Esophagus squamous epithelium (tissue), 5 donors: ENCODE measurements at regions not wholly inside any gene's neighbourhood (a gene's known extent, or its start where the extent isn't known, plus 50 kb on each side); places are given as distances from the start of the nearest gene placed in this dataset.

Experiments used
- DNase-seq: peaks from one replicate; lab custom pipeline; 2025; lab: John Stamatoyannopoulos, UW
- H3K27ac ChIP-seq, 4 donors: fragments of 200-600 bp; sonication (generic); one replicate each; pipeline ENCODE4 v1.5.1; 2016 to 2019; ENCODE audit warnings: mild to moderate bottlenecking in 1 of 4
- H3K27me3 ChIP-seq, 4 donors: fragments of 200-600 bp; sonication (generic); 1 replicate in 3 of 4; 2 replicates in 1 of 4; pipeline versions ENCODE4 v1.5.1 to v1.6.0; 2017 to 2021; ENCODE audit warnings: antibody characterized with exemption in 1 of 4
- H3K36me3 ChIP-seq, 3 donors: fragments of 200-600 bp; sonication (generic); one replicate each; pipeline ENCODE4 v1.5.1; 2016 to 2019
- H3K4me1 ChIP-seq, 3 donors: fragments of 200-600 bp; sonication (generic); one replicate each; pipeline ENCODE4 v1.5.1; 2017 to 2019
- H3K4me3 ChIP-seq, 4 donors: fragments of 200-600 bp; sonication (generic); 1 replicate in 3 of 4; 2 replicates in 1 of 4; pipeline ENCODE4 v1.5.1; 2016 to 2019; ENCODE audit warnings: mild to moderate bottlenecking in 2 of 4, moderate library complexity in 1 of 4
- H3K9me3 ChIP-seq, 3 donors: fragments of 200-600 bp; sonication (generic); one replicate each; pipeline ENCODE4 v1.5.1; 2016 to 2019
- CTCF ChIP-seq, 6 experiments: fragments of 450-650 bp in 4 of 6; fragments of 200-600 bp in 2 of 6; sonication (generic) in 2 of 6; IDR thresholded peaks; one replicate each; pipeline ENCODE4 v1.5.1; 2016 to 2019; ENCODE audit warnings: antibody characterized with exemption in 6 of 6, mild to moderate bottlenecking in 4 of 6, moderate library complexity in 4 of 6
- POLR2A ChIP-seq, 4 donors: fragments of 450-650 bp; IDR thresholded peaks; one replicate each; pipeline ENCODE4 v1.6.1; 2017; ENCODE audit warnings: antibody characterized with exemption in 4 of 4, mild to moderate bottlenecking in 4 of 4, moderate library complexity in 3 of 4
- WGBS, 2 donors: methylation state at CpG; one replicate each; pipeline ENCODE4 v1.1.5; 2018; 5-methylcytosine and 5-hydroxymethylcytosine counted together
- intact Hi-C: fragments of 100-400 bp; cut with DNase I; formaldehyde crosslinking; loops from one replicate; pipeline ENCODE4 v1.15.0; 2022
- donor health status: DM: yes; HTN: yes; CAD: no.

DNA sequence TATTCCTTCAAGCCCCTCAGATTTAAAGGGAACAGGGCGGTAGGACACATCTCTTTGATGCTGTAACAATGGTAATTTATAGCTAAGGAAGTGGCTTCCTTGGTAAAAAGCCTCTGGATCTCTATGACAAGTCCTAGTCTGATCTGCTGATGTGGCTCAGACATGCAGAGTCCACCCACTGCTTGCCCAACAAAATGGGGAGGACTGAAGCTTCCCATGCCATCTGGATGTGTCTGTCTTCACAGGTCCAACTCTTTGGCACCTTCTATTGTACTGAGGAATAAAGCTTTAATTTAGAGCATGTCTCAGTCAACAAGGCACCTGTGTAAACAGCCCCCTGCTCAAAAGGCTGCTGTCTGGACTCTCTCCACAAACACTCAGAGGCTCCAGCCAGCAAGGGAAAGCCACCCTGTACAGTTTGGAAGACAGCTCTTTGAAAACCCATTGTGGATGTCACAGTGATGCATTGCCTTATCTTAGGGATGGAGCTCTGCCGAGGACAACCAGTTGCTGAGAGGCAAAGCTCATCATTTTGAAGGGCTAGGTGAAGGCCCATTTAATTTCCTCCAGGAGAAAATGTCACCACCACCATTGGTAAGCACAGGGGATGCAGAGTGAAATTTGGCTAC, 348.6 kb upstream of the GRM7 start:
- intact Hi-C loops, result no loop called here
- no peaks in the 10 kb centered on the region for H3K36me3 ChIP-seq
- H3K4me1 ChIP-seq, result no peaks in the 10 kb centered on the region
- no peaks in the 10 kb centered on the region for H3K9me3 ChIP-seq
- 58 to 73% methylated on average over 2 of the region's 2 CpGs for WGBS, 2 donors
- no peak overlapping the region for H3K27ac ChIP-seq
- TF ChIP-seq POLR2A (IDR thresholded peaks at IDR 0.05), result no peak
- no peak for DNase-seq
- no peak overlapping the region for H3K4me3 ChIP-seq
- H3K27me3 ChIP-seq, result no peaks in the 10 kb centered on the region

DNA sequence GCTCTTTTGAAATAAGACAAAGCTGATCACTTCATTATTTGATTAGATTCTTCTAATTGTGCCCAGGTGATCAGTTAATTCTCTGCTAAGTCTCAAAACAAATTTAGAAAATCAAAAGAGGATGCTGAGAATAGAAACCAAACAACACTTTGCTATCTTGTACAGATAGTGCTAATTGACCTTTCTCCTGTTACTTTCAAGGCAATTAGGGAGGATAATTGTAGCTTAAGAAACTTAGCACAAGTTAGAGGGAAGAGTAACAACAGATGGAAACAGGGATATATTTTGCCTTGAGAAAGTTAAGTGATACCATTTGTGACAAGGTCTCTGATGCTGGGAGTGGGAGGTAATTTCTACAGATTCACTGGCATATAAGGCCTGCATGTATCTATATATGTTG, 344.8 kb upstream of the GRM7 start:
- TF ChIP-seq CTCF (IDR thresholded peaks at IDR 0.05) (no peak), POLR2A (IDR thresholded peaks at IDR 0.05) (no peak)
- Histone ChIP-seq H3K36me3 (no peaks in the 10 kb centered on the region), H3K9me3 (no peaks in the 10 kb centered on the region), H3K4me1 (no peaks in the 10 kb centered on the region), H3K4me3 (no peak overlapping the region), H3K27me3 (no peaks in the 10 kb centered on the region), H3K27ac (no peak overlapping the region)
- intact Hi-C loops, result no loop called here
- DNase-seq, result no peak

DNA sequence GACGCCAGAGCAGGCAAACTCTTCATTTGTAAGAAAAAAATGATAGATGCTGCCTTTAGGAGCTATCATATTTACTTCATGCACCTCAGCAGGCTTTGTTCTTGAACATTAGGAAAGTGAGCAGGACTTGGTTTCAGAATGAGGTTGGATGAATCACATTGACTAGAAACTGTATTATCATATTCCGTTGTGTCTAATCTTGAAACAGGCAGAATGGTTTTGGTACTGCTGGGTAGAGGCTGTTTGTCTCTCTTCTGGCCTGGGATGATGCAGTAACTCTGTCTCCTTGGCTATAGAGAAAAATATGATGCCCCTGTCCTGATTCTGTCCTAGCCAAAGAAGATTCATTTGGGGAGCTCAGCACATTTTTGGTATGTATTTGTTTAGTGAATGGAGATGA, 344.2 kb upstream of the GRM7 start:
- H3K9me3 ChIP-seq, result no peaks in the 10 kb centered on the region
- TF ChIP-seq CTCF (IDR thresholded peaks at IDR 0.05), result no peak
- no peak for TF ChIP-seq POLR2A (IDR thresholded peaks at IDR 0.05)
- H3K4me1 ChIP-seq, result no peaks in the 10 kb centered on the region
- DNase-seq, result no peak
- intact Hi-C loops, result no loop called here
- WGBS, 2 donors, result 21 to 82% methylated on average over 2 of the region's 2 CpGs
- no peaks in the 10 kb centered on the region for H3K27me3 ChIP-seq
- no peak overlapping the region for H3K27ac ChIP-seq
- H3K36me3 ChIP-seq, result no peaks in the 10 kb centered on the region
- no peak overlapping the region for H3K4me3 ChIP-seq

DNA sequence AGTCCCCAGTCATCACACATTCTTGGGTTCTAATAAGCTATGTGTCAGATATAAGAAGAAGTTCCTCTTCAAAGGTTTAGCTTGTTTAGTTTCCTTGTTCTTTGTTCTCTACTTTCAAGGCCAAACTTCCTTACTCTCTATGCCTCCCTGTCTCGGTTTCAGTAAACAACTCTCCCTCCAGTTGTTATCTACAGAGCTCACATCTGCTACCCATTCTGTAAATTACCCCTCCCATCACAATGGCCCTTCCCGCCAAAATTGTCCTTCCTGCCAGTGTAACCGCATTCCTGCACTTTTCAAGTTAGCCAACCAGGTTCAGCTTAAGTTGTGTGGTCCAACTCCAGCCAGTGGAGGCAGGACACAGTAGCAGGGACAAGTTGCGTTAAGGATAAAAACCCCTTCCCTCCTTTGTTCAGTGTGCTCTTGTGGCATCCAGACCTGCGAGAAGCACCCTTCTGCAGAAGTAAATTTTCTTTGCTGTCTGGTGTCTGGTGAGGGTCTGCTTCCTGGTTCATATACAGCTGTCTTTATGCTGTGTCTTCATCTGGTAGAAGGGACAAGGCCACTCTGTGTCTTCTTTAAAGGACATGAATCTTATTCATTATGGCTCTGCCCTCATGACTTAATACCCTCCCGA, 342.1 kb upstream of the GRM7 start:
- Histone ChIP-seq H3K4me3 (no peak overlapping the region), H3K27ac (no peak overlapping the region), H3K27me3 (no peaks in the 10 kb centered on the region), H3K9me3 (no peaks in the 10 kb centered on the region), H3K4me1 (no peaks in the 10 kb centered on the region), H3K36me3 (no peaks in the 10 kb centered on the region)
- intact Hi-C loops, result no loop called here
- 72 to 82% methylated on average over 6 of the region's 6 CpGs for WGBS, 2 donors
- TF ChIP-seq POLR2A (IDR thresholded peaks at IDR 0.05), result no peak
- TF ChIP-seq CTCF (IDR thresholded peaks at IDR 0.05), result no peak
- DNase-seq, result no peak

DNA sequence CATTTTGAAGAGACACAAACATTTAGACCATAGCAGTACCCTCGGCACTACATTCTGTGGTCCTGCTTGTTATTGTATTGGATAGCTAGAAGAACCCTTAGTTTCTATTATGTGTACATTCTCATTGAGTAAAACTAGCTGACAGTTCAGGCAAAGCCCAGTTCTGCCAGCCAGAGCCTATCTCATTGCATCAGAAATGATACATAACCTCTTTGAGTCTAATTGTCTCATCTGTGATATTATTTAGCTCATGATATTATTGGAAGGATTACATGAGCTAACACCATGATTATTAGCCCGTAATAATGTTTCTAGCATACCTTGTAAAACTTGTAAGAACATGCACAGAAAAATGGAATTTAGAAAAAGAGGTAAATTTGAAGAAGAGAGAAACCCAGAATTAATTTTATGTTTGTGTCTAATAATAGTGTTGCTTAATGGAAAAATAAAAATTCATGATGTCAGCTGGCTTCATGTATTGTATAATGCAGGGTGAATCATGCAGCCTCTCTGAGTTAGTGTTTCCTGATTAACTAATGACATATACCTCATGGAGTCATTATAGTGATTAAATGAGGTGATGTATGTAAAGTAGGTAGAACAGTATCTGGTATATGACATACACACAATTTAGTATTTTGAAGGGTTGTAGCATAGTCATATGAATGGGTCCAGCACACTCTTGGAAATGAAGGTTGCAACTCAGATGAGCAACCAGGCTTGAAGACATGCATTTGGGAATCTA, 339.4 kb upstream of the GRM7 start:
- Histone ChIP-seq H3K9me3 (no peaks in the 10 kb centered on the region), H3K27me3 (no peaks in the 10 kb centered on the region), H3K27ac (no peak overlapping the region), H3K4me3 (no peak overlapping the region), H3K36me3 (no peaks in the 10 kb centered on the region), H3K4me1 (no peaks in the 10 kb centered on the region)
- TF ChIP-seq CTCF (IDR thresholded peaks at IDR 0.05) (no peak), POLR2A (IDR thresholded peaks at IDR 0.05) (no peak)
- intact Hi-C loops, result no loop called here
- DNase-seq, result no peak
- WGBS, 2 donors, result 52 to 66% methylated on average over 2 of the region's 2 CpGs
